ENCODE measurements at regions not wholly inside any gene's neighbourhood (a gene's known extent, or its start where the extent isn't known, plus 50 kb on each side); places are given as distances from the start of the nearest gene placed in this dataset.

- TF ChIP-seq CTCF (conservative IDR thresholded peaks at IDR 0.05) = no peak
- Histone ChIP-seq H3K36me3 (ENCODE audit: control insufficient read depth, insufficient read depth, low read length) (no peaks in the 10 kb centered on the region), H3K27me3 (ENCODE audit: control insufficient read depth, insufficient read depth, low read length, poor library complexity, severe bottlenecking) (no peaks in the 10 kb centered on the region), H3K9ac (ENCODE audit: extremely low read depth, low read length, poor library complexity, severe bottlenecking) (no peak overlapping the region), H3K27ac (ENCODE audit: low read depth, low read length) (no peak overlapping the region), H3K9me3 (ENCODE audit: control insufficient read depth, low read length) (no peaks in the 10 kb centered on the region), H3K4me3 (ENCODE audit: low read length) (no peak overlapping the region), H3K4me1 (ENCODE audit: control insufficient read depth, insufficient read depth, low read length) (no peaks in the 10 kb centered on the region)
- Mint-ChIP-seq H3K36me3 (ENCODE audit: low read depth) (no peaks in the 10 kb centered on the region), H3K4me1 (no peaks in the 10 kb centered on the region), H3K4me3 (no peak overlapping the region), H3K27ac (no peak overlapping the region), H3K27me3 (ENCODE audit: insufficient read depth) (no peaks in the 10 kb centered on the region), H3K9me3 (no peaks in the 10 kb centered on the region)
- DNase-seq = no peak
Measured at GRCh38 chr16:76862901-76863300, 328.1 kb upstream of the MON1B start.

- Mint-ChIP-seq H3K27ac (no peak overlapping the region), H3K9me3 (no peaks in the 10 kb centered on the region), H3K4me3 (no peak overlapping the region), H3K36me3 (ENCODE audit: low read depth) (no peaks in the 10 kb centered on the region), H3K4me1 (no peaks in the 10 kb centered on the region), H3K27me3 (ENCODE audit: insufficient read depth) (peaks cover 3% of the 10 kb centered on the region)
- no peak for DNase-seq
- no peaks in the 10 kb centered on the region for H3K27me3 ChIP-seq (ENCODE audit: control insufficient read depth, insufficient read depth, low read length, poor library complexity, severe bottlenecking)
- no peak overlapping the region for H3K27ac ChIP-seq (ENCODE audit: low read depth, low read length)
- H3K36me3 ChIP-seq (ENCODE audit: control insufficient read depth, insufficient read depth, low read length) = no peaks in the 10 kb centered on the region
- 69% methylated on average over 1 of the region's 1 CpG; no CpG with 5 or more reads in 1 of the 2 experiments for WGBS, 2 experiments (ENCODE audit: insufficient coverage in 1 of 2, insufficient read length in 1 of 2)
- H3K4me3 ChIP-seq (ENCODE audit: low read length) = no peak overlapping the region
- H3K4me1 ChIP-seq (ENCODE audit: control insufficient read depth, insufficient read depth, low read length) = no peaks in the 10 kb centered on the region
- no peak for TF ChIP-seq CTCF (conservative IDR thresholded peaks at IDR 0.05)
- no peaks in the 10 kb centered on the region for H3K9me3 ChIP-seq (ENCODE audit: control insufficient read depth, low read length)
- no peak overlapping the region for H3K9ac ChIP-seq (ENCODE audit: extremely low read depth, low read length, poor library complexity, severe bottlenecking)
Measured at GRCh38 chr16:76866994-76867393, 324.0 kb upstream of the MON1B start.

GRCh38 chr16:76875898-76876297 is 315.1 kb upstream of the MON1B start:
- Mint-ChIP-seq H3K36me3 (ENCODE audit: low read depth) (no peaks in the 10 kb centered on the region), H3K4me3 (no peak overlapping the region), H3K9me3 (no peaks in the 10 kb centered on the region), H3K27me3 (ENCODE audit: insufficient read depth) (no peaks in the 10 kb centered on the region), H3K27ac (no peak overlapping the region), H3K4me1 (no peaks in the 10 kb centered on the region)
- Histone ChIP-seq H3K4me3 (ENCODE audit: low read length) (no peak overlapping the region), H3K27me3 (ENCODE audit: control insufficient read depth, insufficient read depth, low read length, poor library complexity, severe bottlenecking) (no peaks in the 10 kb centered on the region), H3K27ac (ENCODE audit: low read depth, low read length) (no peak overlapping the region), H3K9me3 (ENCODE audit: control insufficient read depth, low read length) (no peaks in the 10 kb centered on the region), H3K4me1 (ENCODE audit: control insufficient read depth, insufficient read depth, low read length) (no peaks in the 10 kb centered on the region), H3K9ac (ENCODE audit: extremely low read depth, low read length, poor library complexity, severe bottlenecking) (no peak overlapping the region), H3K36me3 (ENCODE audit: control insufficient read depth, insufficient read depth, low read length) (no peaks in the 10 kb centered on the region)
- TF ChIP-seq CTCF (conservative IDR thresholded peaks at IDR 0.05) = no peak
- WGBS, 2 experiments (ENCODE audit: insufficient coverage in 1 of 2, insufficient read length in 1 of 2) = 50% methylated on average over 1 of the region's 1 CpG; no CpG with 5 or more reads in 1 of the 2 experiments
- no peak for DNase-seq
